Activated CD8-positive, alpha-beta T cell treated with anti-CD3 and anti-CD28 coated beads for 36 hours (primary cell): ENCODE measurements at regions not wholly inside any gene's neighbourhood (a gene's known extent, or its start where the extent isn't known, plus 50 kb on each side); places are given as distances from the start of the nearest gene placed in this dataset.

Source experiments
- ATAC-seq: fragments of 200-7000 bp; cut with Tn5 transposase; one replicate; pipeline ENCODE4 v1.10.0; 2021; ENCODE audit warnings: mild to moderate bottlenecking, moderate library complexity
- CTCF ChIA-PET: fragments of 350-600 bp; sonication (Branson Sonifier 250); formaldehyde crosslinking; loops from one replicate; lab custom pipeline; 2021; ENCODE audit warnings: antibody characterized with exemption; lab: Charles Lee
- POLR2A ChIA-PET: fragments of 350-600 bp; sonication (Branson Sonifier 250); formaldehyde crosslinking; loops from one replicate; lab custom pipeline; 2021; ENCODE audit warnings: antibody characterized with exemption; lab: Charles Lee
- DNase-seq: peaks from one replicate; pipeline ENCODE4 v3.0.0-alpha.2; 2020
- H3K27ac Mint-ChIP-seq: one replicate; pipeline ENCODE4 v1.8.0; 2021; ENCODE audit warnings: mild to moderate bottlenecking, mixed read lengths
- H3K27me3 Mint-ChIP-seq: one replicate; pipeline ENCODE4 v1.8.0; 2021; ENCODE audit warnings: mixed read lengths
- H3K36me3 Mint-ChIP-seq: one replicate; pipeline ENCODE4 v1.8.0; 2021; ENCODE audit warnings: low read depth, mixed read lengths
- H3K4me1 Mint-ChIP-seq: one replicate; pipeline ENCODE4 v1.8.0; 2021; ENCODE audit warnings: low read depth, mixed read lengths
- H3K4me3 Mint-ChIP-seq: one replicate; pipeline ENCODE4 v1.8.0; 2021; ENCODE audit warnings: mild to moderate bottlenecking, moderate library complexity, mixed read lengths
- H3K9me3 Mint-ChIP-seq: one replicate; pipeline ENCODE4 v1.8.0; 2021; ENCODE audit warnings: mixed read lengths
- intact Hi-C: fragments of 100-400 bp; cut with micrococcal nuclease; formaldehyde crosslinking; loops from one replicate; pipeline ENCODE4 v1.10.0; 2022
- TF ChIP-seq, protein P1 (sequence below): fragments of 200-600 bp; IDR thresholded peaks from one replicate; pipeline ENCODE4 v1.8.0; 2022; ENCODE audit warnings: antibody characterized with exemption, mild to moderate bottlenecking

DNA sequence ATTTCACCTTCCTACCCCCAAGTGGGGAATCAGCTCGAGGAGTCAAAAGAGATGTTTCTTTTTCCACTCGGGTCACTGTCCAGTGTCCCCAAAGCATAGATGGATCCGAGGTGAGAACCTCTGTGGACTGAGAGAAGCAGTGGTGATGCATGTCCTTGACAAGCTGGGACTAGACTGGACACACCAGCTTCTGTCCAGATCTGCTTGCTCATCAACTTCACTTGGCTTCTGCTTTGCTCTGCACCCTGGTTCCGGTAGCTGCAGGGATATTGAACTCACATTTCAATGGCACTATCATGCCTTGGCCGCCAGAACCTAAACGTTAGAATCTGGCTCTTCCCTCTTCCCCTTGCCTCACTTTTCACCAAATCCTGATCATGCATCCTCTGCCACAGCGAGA lies 50.3 kb upstream of the CXCL12 start:
- Mint-ChIP-seq H3K27ac (no peak overlapping the region), H3K36me3 (no peaks in the 10 kb centered on the region), H3K9me3 (peaks cover 11% of the 10 kb centered on the region), H3K4me3 (no peak overlapping the region), H3K4me1 (no peaks in the 10 kb centered on the region), H3K27me3 (no peaks in the 10 kb centered on the region)
- intact Hi-C loops, result no loop called here
- POLR2A ChIA-PET, result no interaction called here
- CTCF ChIA-PET, result no interaction called here
- TF ChIP-seq, protein P1, sequence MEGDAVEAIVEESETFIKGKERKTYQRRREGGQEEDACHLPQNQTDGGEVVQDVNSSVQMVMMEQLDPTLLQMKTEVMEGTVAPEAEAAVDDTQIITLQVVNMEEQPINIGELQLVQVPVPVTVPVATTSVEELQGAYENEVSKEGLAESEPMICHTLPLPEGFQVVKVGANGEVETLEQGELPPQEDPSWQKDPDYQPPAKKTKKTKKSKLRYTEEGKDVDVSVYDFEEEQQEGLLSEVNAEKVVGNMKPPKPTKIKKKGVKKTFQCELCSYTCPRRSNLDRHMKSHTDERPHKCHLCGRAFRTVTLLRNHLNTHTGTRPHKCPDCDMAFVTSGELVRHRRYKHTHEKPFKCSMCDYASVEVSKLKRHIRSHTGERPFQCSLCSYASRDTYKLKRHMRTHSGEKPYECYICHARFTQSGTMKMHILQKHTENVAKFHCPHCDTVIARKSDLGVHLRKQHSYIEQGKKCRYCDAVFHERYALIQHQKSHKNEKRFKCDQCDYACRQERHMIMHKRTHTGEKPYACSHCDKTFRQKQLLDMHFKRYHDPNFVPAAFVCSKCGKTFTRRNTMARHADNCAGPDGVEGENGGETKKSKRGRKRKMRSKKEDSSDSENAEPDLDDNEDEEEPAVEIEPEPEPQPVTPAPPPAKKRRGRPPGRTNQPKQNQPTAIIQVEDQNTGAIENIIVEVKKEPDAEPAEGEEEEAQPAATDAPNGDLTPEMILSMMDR, result no peak
- ATAC-seq (no peak), DNase-seq (no peak)

DNA sequence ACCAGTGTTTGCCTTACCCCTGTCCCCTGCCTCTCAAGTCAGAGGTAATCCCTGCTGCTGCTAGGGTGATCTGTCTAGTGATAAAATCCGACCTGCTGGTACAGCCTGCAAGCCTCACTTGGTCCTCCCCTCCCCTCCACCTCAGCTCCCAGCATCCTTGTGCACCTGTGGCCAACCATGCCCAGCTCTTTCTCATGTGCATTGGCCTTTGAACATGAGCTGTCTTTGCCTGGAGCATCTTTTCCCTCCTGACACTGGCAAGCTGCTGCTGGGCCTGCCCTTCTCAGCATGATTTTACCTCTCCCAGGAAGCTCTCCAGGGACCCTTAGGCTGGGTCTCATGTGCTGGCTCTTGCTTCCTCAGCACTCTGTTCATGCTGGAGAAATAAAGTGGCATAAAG lies 51.3 kb upstream of the CXCL12 start:
- no peak for ATAC-seq
- H3K27me3 Mint-ChIP-seq, result no peaks in the 10 kb centered on the region
- ChIA-PET CTCF (interaction anchor here (1.1 kb wide), 1 partner anchor 50 kb away, joined by 3 read pairs; no protein-coding TSS in a partner anchor), POLR2A (no interaction called here)
- no peak overlapping the region for H3K27ac Mint-ChIP-seq
- DNase-seq, result no peak
- H3K4me3 Mint-ChIP-seq, result no peak overlapping the region
- peaks cover 3% of the 10 kb centered on the region for H3K9me3 Mint-ChIP-seq
- intact Hi-C loops, result no loop called here
- no peaks in the 10 kb centered on the region for H3K36me3 Mint-ChIP-seq
- no peaks in the 10 kb centered on the region for H3K4me1 Mint-ChIP-seq
- TF ChIP-seq, protein P1, result no peak

DNA sequence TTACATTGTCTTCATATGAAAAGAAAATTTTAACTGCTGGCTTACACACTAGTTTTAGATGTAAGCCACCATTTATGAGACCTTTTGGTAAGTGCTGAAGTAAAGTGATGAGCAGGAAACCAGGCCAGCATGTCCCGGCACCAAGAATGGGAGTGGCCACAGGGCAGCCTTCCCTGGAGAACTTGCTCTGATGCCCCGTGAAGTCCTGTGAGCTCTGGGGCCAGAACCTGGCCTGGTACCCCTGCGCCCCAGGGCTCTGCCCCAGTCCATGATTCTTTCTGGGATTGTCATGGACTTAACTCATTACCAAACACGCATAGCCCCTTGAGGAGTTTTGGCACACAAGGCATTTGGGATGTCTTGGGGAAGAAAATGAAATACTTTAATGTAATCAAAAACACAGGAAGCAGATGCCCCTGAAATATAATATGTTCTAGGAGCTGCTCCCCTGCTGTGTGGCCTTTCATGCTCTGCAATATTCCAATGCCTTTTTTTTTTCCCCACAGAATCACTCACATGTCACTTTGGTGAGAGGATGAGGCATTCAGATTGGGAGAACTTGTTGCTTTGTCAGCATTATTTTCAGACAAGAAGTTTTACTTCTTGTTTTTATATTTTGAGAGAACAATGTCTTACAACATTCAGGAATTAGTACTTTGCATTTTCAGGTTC lies 53.1 kb upstream of the CXCL12 start:
- CTCF ChIA-PET, result no interaction called here
- no peak for ATAC-seq
- POLR2A ChIA-PET, result no interaction called here
- Mint-ChIP-seq H3K4me3 (no peak overlapping the region), H3K27me3 (no peaks in the 10 kb centered on the region), H3K36me3 (no peaks in the 10 kb centered on the region), H3K4me1 (no peaks in the 10 kb centered on the region), H3K27ac (no peak overlapping the region), H3K9me3 (peaks cover 1% of the 10 kb centered on the region)
- intact Hi-C loops, result no loop called here
- no peak for DNase-seq
- TF ChIP-seq, protein P1, result no peak

DNA sequence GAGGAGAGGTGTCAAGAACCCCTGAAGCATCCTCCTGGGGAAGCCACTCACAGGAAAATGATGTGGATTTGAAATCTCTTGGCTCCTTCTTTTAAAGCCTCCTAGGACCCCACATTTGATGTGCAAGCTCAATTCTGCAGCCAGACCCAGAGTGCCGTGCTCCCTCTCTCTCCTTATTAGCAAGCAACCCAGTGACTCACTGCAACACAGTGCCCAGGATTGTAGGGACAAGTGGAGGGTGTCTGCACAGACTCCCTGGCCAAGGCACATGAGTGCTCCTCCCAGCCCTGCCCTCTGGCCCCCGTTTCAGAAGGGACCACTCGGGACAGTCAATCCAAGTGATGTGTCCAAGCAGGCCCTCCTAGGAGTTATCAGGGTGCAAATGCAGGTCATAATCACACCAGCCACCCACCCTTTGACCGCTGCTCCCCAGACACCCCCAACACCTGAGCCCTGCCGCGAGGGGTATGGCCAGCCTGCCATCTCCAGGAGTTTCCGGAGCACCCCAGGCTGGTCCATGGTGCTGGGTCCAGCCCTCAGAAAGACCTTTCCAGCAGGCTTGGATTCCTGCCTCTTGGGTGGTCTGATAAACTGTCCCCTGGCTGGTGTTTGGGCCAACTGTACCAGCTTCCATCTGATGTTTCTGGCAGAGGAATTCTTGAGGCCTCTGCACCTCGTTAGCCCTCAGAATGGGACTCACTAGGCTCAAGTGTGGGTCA lies 54.5 kb upstream of the CXCL12 start:
- DNase-seq (no peak), ATAC-seq (no peak)
- ChIA-PET POLR2A (no interaction called here), CTCF (no interaction called here)
- intact Hi-C loops, result no loop called here
- Mint-ChIP-seq H3K27me3 (no peaks in the 10 kb centered on the region), H3K27ac (no peak overlapping the region), H3K9me3 (peaks cover 1% of the 10 kb centered on the region), H3K4me3 (no peak overlapping the region), H3K4me1 (no peaks in the 10 kb centered on the region), H3K36me3 (no peaks in the 10 kb centered on the region)
- TF ChIP-seq, protein P1, result no peak

DNA sequence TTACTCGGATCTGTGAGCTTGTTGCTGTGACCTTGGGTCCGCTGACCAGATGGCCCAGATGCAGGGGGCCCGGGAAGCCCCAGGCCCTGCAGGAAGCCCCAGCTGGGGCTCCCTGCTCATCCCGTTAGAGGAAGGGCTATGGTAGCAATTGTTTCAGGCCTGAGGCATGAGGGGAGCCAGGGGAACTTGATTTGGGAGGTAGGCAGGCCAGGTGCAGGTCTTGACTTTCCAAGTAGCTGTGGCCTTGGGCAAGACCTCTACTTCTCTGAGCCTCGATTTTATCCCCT lies 55.0 kb upstream of the CXCL12 start:
- H3K9me3 Mint-ChIP-seq, result peaks cover 2% of the 10 kb centered on the region
- CTCF ChIA-PET, result no interaction called here
- no peak for DNase-seq
- no peaks in the 10 kb centered on the region for H3K36me3 Mint-ChIP-seq
- no peaks in the 10 kb centered on the region for H3K4me1 Mint-ChIP-seq
- POLR2A ChIA-PET, result no interaction called here
- ATAC-seq, result no peak
- H3K27me3 Mint-ChIP-seq, result no peaks in the 10 kb centered on the region
- intact Hi-C loops, result no loop called here
- no peak overlapping the region for H3K4me3 Mint-ChIP-seq
- H3K27ac Mint-ChIP-seq, result no peak overlapping the region
- TF ChIP-seq, protein P1, result no peak
